NT2/D1 (cell line): ENCODE measurements at regions not wholly inside any gene's neighbourhood (a gene's known extent, or its start where the extent isn't known, plus 50 kb on each side); places are given as distances from the start of the nearest gene placed in this dataset.

ENCODE experiments used
- SUZ12 ChIP-seq: IDR thresholded peaks from 2 replicates; pipeline ENCODE4 v1.6.1; 2011; ENCODE audit not compliant: insufficient read length, insufficient read depth; ENCODE audit errors: extremely low read depth
- YY1 ChIP-seq: IDR thresholded peaks from 2 replicates; pipeline ENCODE4 v1.6.1; 2011; ENCODE audit not compliant: insufficient read length, insufficient read depth
- ZNF274 ChIP-seq: IDR thresholded peaks from 2 replicates; pipeline ENCODE4 v1.6.1; 2011; ENCODE audit warnings: mild to moderate bottlenecking, low read depth, low read length

GRCh38 chr15:47523681-47524475 is 193.4 kb upstream of the SEMA6D start:
- TF ChIP-seq YY1 (no peak), ZNF274 (no peak), SUZ12 (no peak)
